Stimulated activated CD4-positive, alpha-beta T cell treated with anti-CD3 and anti-CD28 coated beads, Interleukin-1b, Interleukin-23, amount 100 ng/mL, for 24 hours (primary cell): ENCODE measurements at regions not wholly inside any gene's neighbourhood (a gene's known extent, or its start where the extent isn't known, plus 50 kb on each side); places are given as distances from the start of the nearest gene placed in this dataset.

Source experiments
- DNase-seq, 4 experiments: peaks; one replicate each; pipeline ENCODE4 v3.0.0-alpha.2; 2020; ENCODE audit warnings: low read depth in 4 of 4, low spot score in 1 of 4

GRCh38 chr6:159099961-159100360, 55.2 kb upstream of the TAGAP start:
- DNase-seq = no peak

DNA sequence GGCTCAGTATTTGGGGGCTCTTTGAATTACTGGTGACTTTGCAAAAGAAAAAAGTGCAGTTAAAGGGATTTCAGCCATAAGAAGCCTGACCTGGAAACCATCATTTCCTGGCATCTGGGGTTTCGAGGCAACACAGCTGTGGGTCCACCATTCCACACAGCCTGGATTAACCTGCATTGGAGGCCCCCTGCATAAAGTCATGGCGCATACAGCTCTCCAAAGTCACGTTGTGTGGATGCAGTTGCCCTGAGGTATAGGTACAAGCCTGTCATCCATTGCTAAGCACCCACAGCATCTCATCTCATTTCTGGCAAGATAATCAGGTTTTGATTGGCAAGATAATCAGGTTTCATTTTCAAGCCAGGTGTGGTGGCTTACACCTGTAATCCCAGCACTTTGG, 54.5 kb upstream of the TAGAP start:
- no peak for DNase-seq

- peak in 2 of 4 experiments; percentile 35 to 52 for DNase-seq
These were observed 53.9 kb upstream of the TAGAP start for GRCh38 chr6:159098636-159099106.

- DNase-seq = peak in 2 of 4 experiments; percentile 55 to 57
These were observed 52.5 kb upstream of the TAGAP start for GRCh38 chr6:159097256-159097655.

- no peak for DNase-seq
These were observed 50.8 kb upstream of the TAGAP start for GRCh38 chr6:159095616-159096015.

- DNase-seq = peak in 1 of 4 experiments; percentile 54
These were observed 49.9 kb upstream of the TAGAP start for GRCh38 chr6:159094444-159095252.
